ENCODE measurements at regions not wholly inside any gene's neighbourhood (a gene's known extent, or its start where the extent isn't known, plus 50 kb on each side); places are given as distances from the start of the nearest gene placed in this dataset.

DNA sequence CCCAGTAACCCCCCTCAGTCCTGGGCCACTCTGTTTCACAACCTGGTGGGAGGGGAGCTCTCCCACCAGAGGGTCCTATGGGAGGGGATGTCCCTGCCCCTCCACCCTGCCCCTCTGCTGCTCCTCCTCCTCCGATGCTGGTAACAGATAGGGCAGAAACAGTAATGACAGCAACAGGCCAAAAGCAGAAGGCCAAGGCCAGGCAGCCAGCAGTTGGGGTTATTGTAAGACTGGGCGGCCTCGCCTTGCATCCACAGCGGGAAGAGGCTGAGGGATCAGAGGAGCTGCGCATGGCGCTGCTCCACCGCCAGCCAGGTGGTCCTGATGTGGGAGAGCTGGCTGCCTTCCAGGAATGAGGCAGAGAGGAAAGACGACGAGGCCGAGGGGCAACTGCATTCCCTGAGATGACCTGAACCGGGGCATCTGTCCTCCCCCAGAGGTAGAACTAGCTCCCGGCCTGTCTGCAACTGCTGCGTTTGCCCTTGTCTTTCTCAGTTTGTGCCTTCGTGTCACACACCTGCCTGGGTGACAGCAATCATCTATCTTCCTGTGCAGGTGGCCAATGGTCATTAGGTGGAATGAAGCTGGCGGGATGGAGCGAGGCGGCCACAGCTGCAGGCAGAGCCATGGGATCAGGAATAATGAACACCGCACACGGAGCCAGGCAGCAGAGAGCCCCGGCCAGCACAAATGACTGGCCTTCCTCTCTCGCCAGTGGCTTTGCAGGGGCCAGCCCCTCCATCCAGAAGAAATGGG lies 54.0 kb upstream of the CACUL1 start:
- ATAC-seq (no peak), DNase-seq (ENCODE audit: low read depth, low spot score) (no peak)
- Histone ChIP-seq H2AFZ (ENCODE audit: low read depth, low read length, poor library complexity, severe bottlenecking) (no peak overlapping the region), H3K4me2 (ENCODE audit: low read length) (no peak overlapping the region), H3K9ac (ENCODE audit: low read length) (no peak overlapping the region), H3K79me2 (ENCODE audit: insufficient read depth, low read length) (no peaks in the 10 kb centered on the region), H3K4me1 (ENCODE audit: control insufficient read depth in 1 of 2, insufficient read depth in 2 of 2, low read length in 2 of 2) (peaks cover 0 to 17% of the 10 kb centered on the region in 2 experiments; a peak in 2 of 4 replicates), H3K9me3 (ENCODE audit: control insufficient read depth in 1 of 2, insufficient read depth in 1 of 2, low read depth in 1 of 2, low read length in 2 of 2) (no peaks in the 10 kb centered on the region), H4K20me1 (ENCODE audit: insufficient read depth) (no peaks in the 10 kb centered on the region), H3K27ac (ENCODE audit: low read depth, low read length) (no peak overlapping the region), H3K27me3 (ENCODE audit: insufficient read depth, low read length) (no peaks in the 10 kb centered on the region), H3K36me3 (ENCODE audit: control insufficient read depth in 1 of 2, insufficient read depth in 2 of 2, low read length in 2 of 2) (no peaks in the 10 kb centered on the region), H3K9me2 (ENCODE audit: insufficient read depth) (no peaks in the 10 kb centered on the region), H3K4me3 (replicated peaks in 1 of 2; ENCODE audit: low read depth in 1 of 2, low read length in 2 of 2) (no peak overlapping the region)
- ChIA-PET POLR2A (no interaction called here), CTCF (no interaction called here), RAD21 (ENCODE audit: low non-redundant PET in 1 of 2, low total read pairs in 2 of 2, uncharacterized antibody in 2 of 2, unreplicated experiment in 2 of 2) (no interaction called here)
- TF ChIP-seq, protein P1, sequence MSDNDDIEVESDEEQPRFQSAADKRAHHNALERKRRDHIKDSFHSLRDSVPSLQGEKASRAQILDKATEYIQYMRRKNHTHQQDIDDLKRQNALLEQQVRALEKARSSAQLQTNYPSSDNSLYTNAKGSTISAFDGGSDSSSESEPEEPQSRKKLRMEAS (IDR thresholded peaks at IDR 0.05) = no peak
- TF ChIP-seq CEBPB (IDR thresholded peaks at IDR 0.05; ENCODE audit: low read depth) (no peak), SIN3A (IDR thresholded peaks at IDR 0.05; ENCODE audit: low read depth) (no peak)
- no TSS peak for BruUV-seq (replicated peaks)
- intact Hi-C loops (cut with micrococcal nuclease) = loop anchor here (10.0 kb wide), 1 partner anchor 214 kb away; the partner anchor contains the start of gene PRLHR

DNA sequence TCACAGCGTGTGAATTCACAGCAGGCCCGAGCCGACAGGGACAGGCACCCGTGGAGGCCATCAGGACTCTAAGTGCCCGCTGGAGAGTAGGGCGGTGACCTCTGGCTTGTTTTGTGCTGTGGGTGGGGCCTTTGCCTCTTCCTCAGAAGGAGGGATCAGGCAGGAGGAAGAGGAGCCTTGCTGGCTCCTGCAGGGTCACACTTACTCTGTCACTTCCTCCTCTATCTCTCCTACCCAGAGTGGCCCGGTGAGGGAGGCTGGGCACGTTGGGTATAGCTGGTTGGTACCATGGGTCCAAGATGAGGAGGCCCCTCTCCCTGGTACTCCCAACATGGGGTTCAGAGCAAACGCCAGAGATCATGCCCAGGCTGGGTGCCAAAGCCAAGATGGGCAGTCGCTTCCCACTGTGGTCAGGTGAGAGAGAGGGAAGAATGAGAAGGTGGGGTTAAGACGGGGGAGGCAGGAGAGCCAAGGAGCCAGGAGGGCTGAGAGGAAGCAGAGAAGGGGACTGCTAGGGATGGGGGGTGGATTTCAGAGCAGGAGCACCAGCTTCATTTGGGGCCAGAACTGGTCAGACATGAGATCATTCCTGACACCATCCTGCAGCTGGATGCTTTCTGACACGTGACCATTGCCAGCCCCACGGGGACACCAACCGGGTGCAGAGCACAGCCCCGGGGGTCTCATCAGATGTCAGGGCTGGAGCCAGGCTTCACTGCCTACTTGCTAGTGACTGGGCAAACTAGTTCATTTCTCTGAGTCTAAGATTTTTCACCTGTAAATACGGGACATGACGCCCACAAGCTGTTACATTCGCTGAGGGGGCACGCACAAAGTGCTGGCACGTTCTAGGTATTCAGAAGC lies 54.8 kb upstream of the CACUL1 start:
- Histone ChIP-seq H4K20me1 (ENCODE audit: insufficient read depth) (no peaks in the 10 kb centered on the region), H3K27ac (ENCODE audit: low read depth, low read length) (no peak overlapping the region), H3K4me3 (replicated peaks in 1 of 2; ENCODE audit: low read depth in 1 of 2, low read length in 2 of 2) (no peak overlapping the region), H3K4me1 (ENCODE audit: control insufficient read depth in 1 of 2, insufficient read depth in 2 of 2, low read length in 2 of 2) (peaks cover 0 to 12% of the 10 kb centered on the region in 2 experiments; a peak in 2 of 4 replicates), H3K9ac (ENCODE audit: low read length) (no peak overlapping the region), H3K27me3 (ENCODE audit: insufficient read depth, low read length) (no peaks in the 10 kb centered on the region), H3K4me2 (ENCODE audit: low read length) (no peak overlapping the region), H2AFZ (ENCODE audit: low read depth, low read length, poor library complexity, severe bottlenecking) (no peak overlapping the region), H3K9me3 (ENCODE audit: control insufficient read depth in 1 of 2, insufficient read depth in 1 of 2, low read depth in 1 of 2, low read length in 2 of 2) (no peaks in the 10 kb centered on the region), H3K9me2 (ENCODE audit: insufficient read depth) (no peaks in the 10 kb centered on the region), H3K79me2 (ENCODE audit: insufficient read depth, low read length) (no peaks in the 10 kb centered on the region), H3K36me3 (ENCODE audit: control insufficient read depth in 1 of 2, insufficient read depth in 2 of 2, low read length in 2 of 2) (no peaks in the 10 kb centered on the region)
- ATAC-seq = no peak
- RAD21 ChIA-PET (ENCODE audit: low non-redundant PET in 1 of 2, low total read pairs in 2 of 2, uncharacterized antibody in 2 of 2, unreplicated experiment in 2 of 2) = no interaction called here
- CTCF ChIA-PET = no interaction called here
- intact Hi-C loops (cut with micrococcal nuclease) = loop anchor here (10.0 kb wide), 1 partner anchor 215 kb away; the partner anchor contains the start of gene PRLHR
- POLR2A ChIA-PET = no interaction called here
- DNase-seq (ENCODE audit: low read depth, low spot score) = no peak
- BruUV-seq (replicated peaks) = no TSS peak
- TF ChIP-seq ELF1 (IDR thresholded peaks at IDR 0.05; ENCODE audit: borderline replicate concordance, low read depth) (no peak), CEBPB (IDR thresholded peaks at IDR 0.05; ENCODE audit: low read depth) (no peak), POLR2A (IDR thresholded peaks at IDR 0.05; ENCODE audit: borderline replicate concordance, extremely low read depth, insufficient read depth, insufficient read length) (no peak), EZH2phosphoT487 (IDR thresholded peaks at IDR 0.05; ENCODE audit: borderline replicate concordance) (no peak), ZFX (IDR thresholded peaks at IDR 0.05) (no peak), EZH2 (IDR thresholded peaks at IDR 0.05) (no peak)
- TF ChIP-seq, protein P1 (IDR thresholded peaks at IDR 0.05) = no peak
- TF ChIP-seq, protein P2, sequence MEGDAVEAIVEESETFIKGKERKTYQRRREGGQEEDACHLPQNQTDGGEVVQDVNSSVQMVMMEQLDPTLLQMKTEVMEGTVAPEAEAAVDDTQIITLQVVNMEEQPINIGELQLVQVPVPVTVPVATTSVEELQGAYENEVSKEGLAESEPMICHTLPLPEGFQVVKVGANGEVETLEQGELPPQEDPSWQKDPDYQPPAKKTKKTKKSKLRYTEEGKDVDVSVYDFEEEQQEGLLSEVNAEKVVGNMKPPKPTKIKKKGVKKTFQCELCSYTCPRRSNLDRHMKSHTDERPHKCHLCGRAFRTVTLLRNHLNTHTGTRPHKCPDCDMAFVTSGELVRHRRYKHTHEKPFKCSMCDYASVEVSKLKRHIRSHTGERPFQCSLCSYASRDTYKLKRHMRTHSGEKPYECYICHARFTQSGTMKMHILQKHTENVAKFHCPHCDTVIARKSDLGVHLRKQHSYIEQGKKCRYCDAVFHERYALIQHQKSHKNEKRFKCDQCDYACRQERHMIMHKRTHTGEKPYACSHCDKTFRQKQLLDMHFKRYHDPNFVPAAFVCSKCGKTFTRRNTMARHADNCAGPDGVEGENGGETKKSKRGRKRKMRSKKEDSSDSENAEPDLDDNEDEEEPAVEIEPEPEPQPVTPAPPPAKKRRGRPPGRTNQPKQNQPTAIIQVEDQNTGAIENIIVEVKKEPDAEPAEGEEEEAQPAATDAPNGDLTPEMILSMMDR (IDR thresholded peaks at IDR 0.05 in 2 of 3, conservative IDR thresholded peaks at IDR 0.05 in 1 of 3; ENCODE audit: borderline replicate concordance in 1 of 3, insufficient read depth in 1 of 3, low read depth in 2 of 3, low read length in 2 of 3) = no peak
- TF ChIP-seq, protein P3, sequence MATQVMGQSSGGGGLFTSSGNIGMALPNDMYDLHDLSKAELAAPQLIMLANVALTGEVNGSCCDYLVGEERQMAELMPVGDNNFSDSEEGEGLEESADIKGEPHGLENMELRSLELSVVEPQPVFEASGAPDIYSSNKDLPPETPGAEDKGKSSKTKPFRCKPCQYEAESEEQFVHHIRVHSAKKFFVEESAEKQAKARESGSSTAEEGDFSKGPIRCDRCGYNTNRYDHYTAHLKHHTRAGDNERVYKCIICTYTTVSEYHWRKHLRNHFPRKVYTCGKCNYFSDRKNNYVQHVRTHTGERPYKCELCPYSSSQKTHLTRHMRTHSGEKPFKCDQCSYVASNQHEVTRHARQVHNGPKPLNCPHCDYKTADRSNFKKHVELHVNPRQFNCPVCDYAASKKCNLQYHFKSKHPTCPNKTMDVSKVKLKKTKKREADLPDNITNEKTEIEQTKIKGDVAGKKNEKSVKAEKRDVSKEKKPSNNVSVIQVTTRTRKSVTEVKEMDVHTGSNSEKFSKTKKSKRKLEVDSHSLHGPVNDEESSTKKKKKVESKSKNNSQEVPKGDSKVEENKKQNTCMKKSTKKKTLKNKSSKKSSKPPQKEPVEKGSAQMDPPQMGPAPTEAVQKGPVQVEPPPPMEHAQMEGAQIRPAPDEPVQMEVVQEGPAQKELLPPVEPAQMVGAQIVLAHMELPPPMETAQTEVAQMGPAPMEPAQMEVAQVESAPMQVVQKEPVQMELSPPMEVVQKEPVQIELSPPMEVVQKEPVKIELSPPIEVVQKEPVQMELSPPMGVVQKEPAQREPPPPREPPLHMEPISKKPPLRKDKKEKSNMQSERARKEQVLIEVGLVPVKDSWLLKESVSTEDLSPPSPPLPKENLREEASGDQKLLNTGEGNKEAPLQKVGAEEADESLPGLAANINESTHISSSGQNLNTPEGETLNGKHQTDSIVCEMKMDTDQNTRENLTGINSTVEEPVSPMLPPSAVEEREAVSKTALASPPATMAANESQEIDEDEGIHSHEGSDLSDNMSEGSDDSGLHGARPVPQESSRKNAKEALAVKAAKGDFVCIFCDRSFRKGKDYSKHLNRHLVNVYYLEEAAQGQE (IDR thresholded peaks at IDR 0.05; ENCODE audit: low read depth) = no peak

All from HCT116 (cell line).